Ascending aorta (tissue), 2 donors: ENCODE measurements at regions not wholly inside any gene's neighbourhood (a gene's known extent, or its start where the extent isn't known, plus 50 kb on each side); places are given as distances from the start of the nearest gene placed in this dataset.

ENCODE experiments used
- DNase-seq, 2 donors: peaks; one replicate each; pipeline ENCODE4 v3.0.0-alpha.2; 2019; ENCODE audit warnings: low spot score in 2 of 2
- H3K27ac ChIP-seq, 2 donors: fragments of 200-600 bp; sonication (generic); one replicate each; pipeline ENCODE4 v1.5.1; 2016 to 2017; ENCODE audit warnings: mild to moderate bottlenecking in 1 of 2
- H3K27me3 ChIP-seq: fragments of 200-600 bp; sonication (generic); one replicate; pipeline ENCODE4 v1.5.1; 2017
- H3K36me3 ChIP-seq, 2 donors: fragments of 200-600 bp; sonication (generic); one replicate each; pipeline ENCODE4 v1.5.1; 2016
- H3K4me1 ChIP-seq, 2 donors: fragments of 200-600 bp; sonication (generic); one replicate each; pipeline ENCODE4 v1.5.1; 2016 to 2017; ENCODE audit warnings: mild to moderate bottlenecking in 1 of 2
- H3K4me3 ChIP-seq, 2 donors: fragments of 200-600 bp; sonication (generic); one replicate each; pipeline ENCODE4 v1.5.1; 2016 to 2017; ENCODE audit warnings: mild to moderate bottlenecking in 1 of 2
- H3K9me3 ChIP-seq, 2 donors: fragments of 200-600 bp; sonication (generic); one replicate each; pipeline ENCODE4 v1.5.1; 2016
- intact Hi-C: fragments of 100-400 bp; cut with DNase I; formaldehyde crosslinking; loops from one replicate; pipeline ENCODE4 v1.15.1; 2023
- TF ChIP-seq, protein P1 (sequence below), 3 experiments: fragments of 200-600 bp in 2 of 3; fragments of 450-650 bp in 1 of 3; sonication (generic) in 2 of 3; IDR thresholded peaks; one replicate each; pipeline ENCODE4 v1.5.1; 2016 to 2019; ENCODE audit warnings: antibody characterized with exemption in 3 of 3, mild to moderate bottlenecking in 1 of 3, moderate library complexity in 1 of 3

DNA sequence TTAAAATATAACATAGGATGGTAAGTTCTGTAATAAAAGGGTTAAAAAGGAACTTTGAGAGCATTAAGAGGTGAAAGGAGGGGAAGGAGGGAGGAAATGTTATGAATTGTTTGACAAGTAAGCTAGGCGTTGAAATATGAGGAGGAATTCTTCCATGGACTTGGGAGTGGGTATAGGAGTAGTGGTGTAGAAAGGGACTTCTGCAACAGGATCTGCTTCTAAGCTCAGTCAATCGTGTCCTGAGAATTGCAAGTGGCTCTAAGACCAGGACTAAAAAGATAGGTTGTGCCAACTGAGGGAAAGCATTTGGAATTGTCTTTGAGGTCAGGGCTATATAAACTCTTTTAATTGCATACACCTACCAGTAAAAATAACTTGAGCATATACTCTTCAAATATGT lies 74.1 kb upstream of the SLC38A2 start:
- Histone ChIP-seq H3K36me3 (no peaks in the 10 kb centered on the region), H3K4me1 (peaks cover 0 to 15% of the 10 kb centered on the region in 2 donors), H3K4me3 (no peak overlapping the region), H3K27ac (no peak overlapping the region), H3K27me3 (no peaks in the 10 kb centered on the region), H3K9me3 (no peaks in the 10 kb centered on the region)
- TF ChIP-seq, protein P1, sequence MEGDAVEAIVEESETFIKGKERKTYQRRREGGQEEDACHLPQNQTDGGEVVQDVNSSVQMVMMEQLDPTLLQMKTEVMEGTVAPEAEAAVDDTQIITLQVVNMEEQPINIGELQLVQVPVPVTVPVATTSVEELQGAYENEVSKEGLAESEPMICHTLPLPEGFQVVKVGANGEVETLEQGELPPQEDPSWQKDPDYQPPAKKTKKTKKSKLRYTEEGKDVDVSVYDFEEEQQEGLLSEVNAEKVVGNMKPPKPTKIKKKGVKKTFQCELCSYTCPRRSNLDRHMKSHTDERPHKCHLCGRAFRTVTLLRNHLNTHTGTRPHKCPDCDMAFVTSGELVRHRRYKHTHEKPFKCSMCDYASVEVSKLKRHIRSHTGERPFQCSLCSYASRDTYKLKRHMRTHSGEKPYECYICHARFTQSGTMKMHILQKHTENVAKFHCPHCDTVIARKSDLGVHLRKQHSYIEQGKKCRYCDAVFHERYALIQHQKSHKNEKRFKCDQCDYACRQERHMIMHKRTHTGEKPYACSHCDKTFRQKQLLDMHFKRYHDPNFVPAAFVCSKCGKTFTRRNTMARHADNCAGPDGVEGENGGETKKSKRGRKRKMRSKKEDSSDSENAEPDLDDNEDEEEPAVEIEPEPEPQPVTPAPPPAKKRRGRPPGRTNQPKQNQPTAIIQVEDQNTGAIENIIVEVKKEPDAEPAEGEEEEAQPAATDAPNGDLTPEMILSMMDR (IDR thresholded peaks at IDR 0.05), result no peak
- intact Hi-C loops, result no loop called here
- DNase-seq, result no peak

DNA sequence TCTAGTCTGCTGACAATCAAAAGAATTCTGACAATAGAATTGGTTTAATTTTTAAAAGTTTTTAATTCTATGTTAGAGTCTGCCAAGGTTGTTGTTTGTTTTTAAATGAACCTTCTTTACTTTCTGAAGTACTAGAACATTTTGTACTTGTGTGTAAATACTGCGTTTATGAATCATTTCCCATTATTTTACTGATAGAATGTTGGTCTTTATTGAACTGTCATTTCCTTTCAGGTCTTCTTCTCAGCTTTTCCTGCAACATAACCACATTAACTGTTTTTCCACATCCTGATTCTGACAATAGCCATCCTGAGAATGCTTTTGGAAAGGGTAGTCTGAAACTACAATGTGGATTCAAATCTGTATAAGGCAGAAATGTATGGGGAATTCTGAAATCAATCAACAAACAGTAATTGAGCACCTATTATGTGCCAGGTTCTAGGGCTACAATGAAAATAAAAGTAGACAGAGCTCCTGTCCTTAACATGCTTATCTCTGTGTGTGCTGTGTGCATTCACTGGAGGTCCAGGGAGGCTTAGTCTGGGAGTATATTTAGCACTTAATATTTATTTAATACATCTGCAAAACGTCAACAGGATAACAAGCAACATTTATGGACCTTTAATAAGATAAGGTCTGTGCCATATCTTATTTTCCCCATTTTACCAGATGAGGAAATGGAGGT lies 73.1 kb upstream of the SLC38A2 start:
- H3K9me3 ChIP-seq, result no peaks in the 10 kb centered on the region
- H3K36me3 ChIP-seq, result no peaks in the 10 kb centered on the region
- H3K27me3 ChIP-seq, result no peaks in the 10 kb centered on the region
- no peak for DNase-seq
- peaks cover 0 to 13% of the 10 kb centered on the region in 2 donors for H3K4me1 ChIP-seq
- no peak overlapping the region for H3K4me3 ChIP-seq
- intact Hi-C loops, result no loop called here
- TF ChIP-seq, protein P1 (IDR thresholded peaks at IDR 0.05), result no peak
- no peak overlapping the region for H3K27ac ChIP-seq

DNA sequence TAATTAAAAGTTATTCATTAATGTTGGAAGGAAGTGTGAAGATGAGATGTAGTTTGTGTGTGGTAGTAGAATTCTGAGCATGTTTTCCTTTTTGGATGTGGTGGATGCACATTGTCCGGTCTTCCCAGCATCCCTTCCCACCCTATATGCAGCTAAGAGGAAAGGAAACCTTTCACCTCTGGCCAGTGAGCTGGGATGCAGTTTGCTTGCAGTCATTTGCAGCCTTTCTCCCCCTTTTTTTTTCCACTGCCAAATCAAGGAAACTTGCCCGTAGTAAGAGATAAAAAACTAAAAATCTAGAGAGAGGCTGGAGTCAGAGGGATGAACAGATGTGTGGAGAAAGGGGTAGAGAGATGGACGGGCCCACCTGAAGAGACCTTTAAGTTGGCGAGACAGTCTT lies 72.5 kb upstream of the SLC38A2 start:
- TF ChIP-seq, protein P1 (IDR thresholded peaks at IDR 0.05), result no peak
- intact Hi-C loops, result no loop called here
- H3K4me1 ChIP-seq, result peaks cover 0 to 7% of the 10 kb centered on the region in 2 donors

DNA sequence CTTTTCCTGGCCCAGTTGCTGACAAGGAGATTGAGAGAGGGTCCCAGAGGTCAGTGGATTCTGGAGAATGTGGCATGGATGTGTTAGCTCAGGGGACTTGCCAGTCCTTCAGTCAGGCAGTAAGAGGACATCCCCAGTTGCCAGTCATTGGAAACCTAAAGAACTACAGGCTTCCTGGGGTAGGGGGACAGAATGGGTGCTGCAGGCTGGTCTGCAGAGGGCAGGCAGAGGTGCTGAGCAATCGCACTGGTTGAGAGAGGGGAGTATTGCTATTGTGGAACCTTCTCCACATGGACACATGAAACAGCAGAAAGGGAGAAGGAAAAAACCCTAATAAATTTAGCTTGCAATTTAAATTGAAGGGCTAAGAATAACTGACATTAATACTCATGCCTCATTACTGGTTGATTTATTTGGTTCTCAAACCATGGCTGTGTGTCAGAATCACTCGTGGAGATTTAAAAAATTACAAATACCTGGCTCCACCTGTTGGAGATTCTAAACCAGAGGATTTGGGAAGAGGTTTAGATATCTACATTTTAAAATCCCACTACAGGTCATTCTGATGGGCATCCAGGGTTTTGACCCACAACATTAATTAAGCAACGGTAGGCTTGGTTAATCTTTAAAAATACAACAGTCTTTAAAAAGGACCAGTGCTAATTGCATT lies 71.2 kb upstream of the SLC38A2 start:
- H3K27ac ChIP-seq, result no peak overlapping the region
- intact Hi-C loops, result no loop called here

More for the DNA sequence above, 72.5 kb upstream of the SLC38A2 start:
- Histone ChIP-seq H3K9me3 (no peaks in the 10 kb centered on the region), H3K27ac (no peak overlapping the region), H3K4me3 (no peak overlapping the region), H3K27me3 (no peaks in the 10 kb centered on the region), H3K36me3 (no peaks in the 10 kb centered on the region)
- no peak for DNase-seq

DNA sequence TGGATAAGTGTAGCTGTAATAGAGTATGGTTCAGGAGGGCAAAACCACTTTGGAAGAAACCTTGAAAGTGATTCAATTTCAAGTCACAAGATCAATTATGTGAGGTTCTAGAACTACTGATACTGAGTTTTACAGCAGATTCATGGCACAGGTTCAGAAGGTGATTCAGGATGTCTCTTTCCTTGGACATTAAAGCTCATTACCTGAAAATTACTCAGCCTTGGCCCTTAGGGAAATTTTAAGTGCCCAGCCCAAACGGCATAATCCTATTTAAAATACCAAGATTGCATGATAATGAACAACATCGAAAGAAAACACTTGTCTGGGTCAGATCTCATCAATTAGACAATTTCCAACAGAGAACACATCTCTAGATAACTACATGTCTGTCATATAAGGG lies 70.2 kb upstream of the SLC38A2 start:
- H3K4me3 ChIP-seq, result no peak overlapping the region
- intact Hi-C loops, result no loop called here
- no peaks in the 10 kb centered on the region for H3K27me3 ChIP-seq
- H3K27ac ChIP-seq, result no peak overlapping the region
- peaks cover 0 to 3% of the 10 kb centered on the region in 2 donors for H3K4me1 ChIP-seq
- DNase-seq, result no peak
- TF ChIP-seq, protein P1 (IDR thresholded peaks at IDR 0.05), result no peak
- H3K9me3 ChIP-seq, result no peaks in the 10 kb centered on the region
- H3K36me3 ChIP-seq, result no peaks in the 10 kb centered on the region

More for the DNA sequence above, 71.2 kb upstream of the SLC38A2 start:
- Histone ChIP-seq H3K36me3 (no peaks in the 10 kb centered on the region), H3K27me3 (no peaks in the 10 kb centered on the region), H3K4me1 (peaks cover 0 to 3% of the 10 kb centered on the region in 2 donors), H3K4me3 (no peak overlapping the region), H3K9me3 (no peaks in the 10 kb centered on the region)
- TF ChIP-seq, protein P1 (IDR thresholded peaks at IDR 0.05), result no peak
- DNase-seq, result no peak
